ENCODE measurements at regions not wholly inside any gene's neighbourhood (a gene's known extent, or its start where the extent isn't known, plus 50 kb on each side); places are given as distances from the start of the nearest gene placed in this dataset.

GRCh38 chr18:67589325-67589724 lies 72.8 kb upstream of the DSEL start:
- Histone ChIP-seq H3K27me3 (ENCODE audit: low read depth, low read length) (no peaks in the 10 kb centered on the region), H3K27ac (ENCODE audit: low read length) (no peak overlapping the region), H3K9me3 (ENCODE audit: insufficient read depth, low read length) (no peaks in the 10 kb centered on the region), H3K4me2 (ENCODE audit: low read length) (no peak overlapping the region), H4K20me1 (ENCODE audit: insufficient read depth, low read length) (no peaks in the 10 kb centered on the region), H2AFZ (ENCODE audit: low read depth, low read length) (no peak overlapping the region), H3K9ac (ENCODE audit: low read length) (no peak overlapping the region), H3K79me2 (ENCODE audit: low read length) (no peaks in the 10 kb centered on the region), H3K4me3 (ENCODE audit: low read length) (no peak overlapping the region), H3K36me3 (replicated peaks; ENCODE audit: low read depth, low read length) (no peaks in the 10 kb centered on the region), H3K4me1 (ENCODE audit: low read length) (no peaks in the 10 kb centered on the region)
- TF ChIP-seq, protein P1, sequence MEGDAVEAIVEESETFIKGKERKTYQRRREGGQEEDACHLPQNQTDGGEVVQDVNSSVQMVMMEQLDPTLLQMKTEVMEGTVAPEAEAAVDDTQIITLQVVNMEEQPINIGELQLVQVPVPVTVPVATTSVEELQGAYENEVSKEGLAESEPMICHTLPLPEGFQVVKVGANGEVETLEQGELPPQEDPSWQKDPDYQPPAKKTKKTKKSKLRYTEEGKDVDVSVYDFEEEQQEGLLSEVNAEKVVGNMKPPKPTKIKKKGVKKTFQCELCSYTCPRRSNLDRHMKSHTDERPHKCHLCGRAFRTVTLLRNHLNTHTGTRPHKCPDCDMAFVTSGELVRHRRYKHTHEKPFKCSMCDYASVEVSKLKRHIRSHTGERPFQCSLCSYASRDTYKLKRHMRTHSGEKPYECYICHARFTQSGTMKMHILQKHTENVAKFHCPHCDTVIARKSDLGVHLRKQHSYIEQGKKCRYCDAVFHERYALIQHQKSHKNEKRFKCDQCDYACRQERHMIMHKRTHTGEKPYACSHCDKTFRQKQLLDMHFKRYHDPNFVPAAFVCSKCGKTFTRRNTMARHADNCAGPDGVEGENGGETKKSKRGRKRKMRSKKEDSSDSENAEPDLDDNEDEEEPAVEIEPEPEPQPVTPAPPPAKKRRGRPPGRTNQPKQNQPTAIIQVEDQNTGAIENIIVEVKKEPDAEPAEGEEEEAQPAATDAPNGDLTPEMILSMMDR (IDR thresholded peaks at IDR 0.05; ENCODE audit: low read depth, low read length), result no peak
- TF ChIP-seq EZH2phosphoT487 (IDR thresholded peaks at IDR 0.05; ENCODE audit: low read depth), result no peak

DNA sequence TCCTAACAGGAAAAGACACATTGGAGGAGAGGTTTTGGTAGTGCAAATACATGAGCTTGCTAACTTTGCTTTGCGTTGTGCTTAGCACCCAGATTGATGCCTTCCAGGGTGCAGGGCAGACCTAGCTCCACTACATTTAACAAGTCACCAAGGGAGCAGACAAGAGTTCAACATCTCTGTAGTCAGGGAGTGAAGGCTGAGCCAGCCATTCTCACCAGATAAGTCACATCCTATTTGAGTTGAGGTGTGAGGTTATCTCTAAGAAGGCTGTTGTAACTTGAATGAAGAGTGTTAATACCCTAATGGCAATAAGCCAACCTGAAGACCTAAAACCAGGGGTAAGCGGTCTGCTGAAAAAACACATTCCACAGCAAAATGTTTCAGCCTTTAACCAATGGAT lies 69.6 kb upstream of the DSEL start:
- no peaks in the 10 kb centered on the region for H3K27me3 ChIP-seq (ENCODE audit: low read depth, low read length)
- H3K27ac ChIP-seq (ENCODE audit: low read length), result no peak overlapping the region
- no peaks in the 10 kb centered on the region for H4K20me1 ChIP-seq (ENCODE audit: insufficient read depth, low read length)
- H3K79me2 ChIP-seq (ENCODE audit: low read length), result no peaks in the 10 kb centered on the region
- no peak overlapping the region for H3K4me3 ChIP-seq (ENCODE audit: low read length)
- H2AFZ ChIP-seq (ENCODE audit: low read depth, low read length), result no peak overlapping the region
- no peak overlapping the region for H3K9ac ChIP-seq (ENCODE audit: low read length)
- no peaks in the 10 kb centered on the region for H3K4me1 ChIP-seq (ENCODE audit: low read length)
- no peaks in the 10 kb centered on the region for H3K36me3 ChIP-seq (replicated peaks; ENCODE audit: low read depth, low read length)
- H3K4me2 ChIP-seq (ENCODE audit: low read length), result no peak overlapping the region
- TF ChIP-seq, protein P1 (IDR thresholded peaks at IDR 0.05; ENCODE audit: low read depth, low read length), result no peak
- TF ChIP-seq EZH2phosphoT487 (IDR thresholded peaks at IDR 0.05; ENCODE audit: low read depth), result no peak
- H3K9me3 ChIP-seq (ENCODE audit: insufficient read depth, low read length), result peaks cover 4% of the 10 kb centered on the region; the same call in 1 of the 2 replicates

DNA sequence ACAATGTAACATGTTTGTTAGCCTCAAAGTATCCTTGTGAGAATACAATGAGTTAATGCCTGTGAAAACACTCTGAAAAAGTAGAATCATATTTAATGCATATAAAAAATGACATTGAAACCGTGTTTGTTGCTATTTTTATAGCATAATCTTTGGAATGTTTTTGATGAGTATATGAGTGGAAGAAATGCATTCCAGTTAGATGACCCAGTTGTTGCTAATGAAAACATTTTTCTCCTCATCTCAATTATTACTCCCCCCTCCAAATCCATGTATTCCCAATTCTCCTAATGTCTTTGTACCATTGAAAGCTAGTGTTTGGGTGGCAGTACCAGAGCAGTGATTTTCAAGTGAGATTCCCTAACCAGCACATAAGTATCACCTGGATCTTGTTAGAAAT lies 67.1 kb upstream of the DSEL start:
- TF ChIP-seq, protein P1 (IDR thresholded peaks at IDR 0.05; ENCODE audit: low read depth, low read length), result no peak
- no peak for TF ChIP-seq EZH2phosphoT487 (IDR thresholded peaks at IDR 0.05; ENCODE audit: low read depth)
- Histone ChIP-seq H3K27ac (ENCODE audit: low read length) (no peak overlapping the region), H3K36me3 (replicated peaks; ENCODE audit: low read depth, low read length) (no peaks in the 10 kb centered on the region), H4K20me1 (ENCODE audit: insufficient read depth, low read length) (no peaks in the 10 kb centered on the region), H3K4me3 (ENCODE audit: low read length) (no peak overlapping the region), H3K79me2 (ENCODE audit: low read length) (no peaks in the 10 kb centered on the region), H2AFZ (ENCODE audit: low read depth, low read length) (no peak overlapping the region), H3K4me2 (ENCODE audit: low read length) (no peak overlapping the region), H3K9ac (ENCODE audit: low read length) (no peak overlapping the region), H3K27me3 (ENCODE audit: low read depth, low read length) (no peaks in the 10 kb centered on the region), H3K4me1 (ENCODE audit: low read length) (no peaks in the 10 kb centered on the region), H3K9me3 (ENCODE audit: insufficient read depth, low read length) (peaks cover 4% of the 10 kb centered on the region; the same call in 1 of the 2 replicates)

- no peak overlapping the region for H3K9ac ChIP-seq (ENCODE audit: low read length)
Observed at GRCh38 chr18:67582488-67582887, 66.0 kb upstream of the DSEL start.

More at GRCh38 chr18:67582488-67582887, 66.0 kb upstream of the DSEL start:
- TF ChIP-seq EZH2phosphoT487 (IDR thresholded peaks at IDR 0.05; ENCODE audit: low read depth), result no peak
- TF ChIP-seq, protein P1 (IDR thresholded peaks at IDR 0.05; ENCODE audit: low read depth, low read length), result no peak
- Histone ChIP-seq H3K4me2 (ENCODE audit: low read length) (no peak overlapping the region), H4K20me1 (ENCODE audit: insufficient read depth, low read length) (no peaks in the 10 kb centered on the region), H2AFZ (ENCODE audit: low read depth, low read length) (no peak overlapping the region), H3K4me1 (ENCODE audit: low read length) (no peaks in the 10 kb centered on the region), H3K27ac (ENCODE audit: low read length) (no peak overlapping the region), H3K27me3 (ENCODE audit: low read depth, low read length) (no peaks in the 10 kb centered on the region), H3K79me2 (ENCODE audit: low read length) (no peaks in the 10 kb centered on the region), H3K36me3 (replicated peaks; ENCODE audit: low read depth, low read length) (no peaks in the 10 kb centered on the region), H3K9me3 (ENCODE audit: insufficient read depth, low read length) (peaks cover 4% of the 10 kb centered on the region; the same call in 1 of the 2 replicates), H3K4me3 (ENCODE audit: low read length) (no peak overlapping the region)

All from OCI-LY3 (cell line).